Neuron (in vitro differentiated cells): ENCODE measurements at regions not wholly inside any gene's neighbourhood (a gene's known extent, or its start where the extent isn't known, plus 50 kb on each side); places are given as distances from the start of the nearest gene placed in this dataset.

Experiments used
- H2AFZ ChIP-seq: one replicate; pipeline ENCODE4 v1.6.1; 2013; ENCODE audit warnings: low read depth, mild to moderate bottlenecking, inconsistent platforms, low read length, moderate library complexity
- H3K27me3 ChIP-seq: one replicate; pipeline ENCODE4 v1.6.1; 2013; ENCODE audit warnings: low read length; ENCODE audit not compliant: insufficient read depth
- H3K36me3 ChIP-seq: one replicate; pipeline ENCODE4 v1.6.1; 2013; ENCODE audit warnings: low read length; ENCODE audit not compliant: insufficient read depth
- H3K4me1 ChIP-seq: one replicate; pipeline ENCODE4 v1.6.1; 2013; ENCODE audit warnings: low read length; ENCODE audit not compliant: insufficient read depth
- H3K4me3 ChIP-seq: 2 replicates; pipeline ENCODE4 v1.5.1; 2013; ENCODE audit warnings: mild to moderate bottlenecking, low read length, moderate library complexity
- H3K9me3 ChIP-seq: one replicate; pipeline ENCODE4 v1.6.1; 2013; ENCODE audit warnings: low read length

DNA sequence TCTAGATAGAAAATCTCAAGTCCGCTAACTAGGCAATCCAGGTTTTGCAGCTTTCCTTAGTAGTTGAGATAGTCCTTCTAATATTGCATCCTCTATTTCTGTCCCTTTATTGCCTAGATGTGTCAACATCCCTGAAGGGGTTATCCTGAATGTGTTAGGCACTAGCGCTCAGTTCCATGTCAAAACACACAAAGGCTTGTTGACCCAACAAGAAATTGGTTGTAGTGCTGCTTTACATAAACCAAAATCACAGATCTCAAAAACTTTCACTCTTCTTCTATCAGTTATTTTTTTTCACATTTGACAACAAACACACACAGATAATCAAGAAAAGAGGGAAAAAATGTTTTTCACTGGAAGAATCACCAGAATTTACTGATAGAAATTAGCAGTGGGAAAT is 51.4 kb upstream of the SOX2 start:
- H3K9me3 ChIP-seq: no peaks in the 10 kb centered on the region
- H3K36me3 ChIP-seq: peaks cover 19% of the 10 kb centered on the region
- no peaks in the 10 kb centered on the region for H3K27me3 ChIP-seq
- no peak overlapping the region for H3K4me3 ChIP-seq
- H2AFZ ChIP-seq: no peak overlapping the region
- no peaks in the 10 kb centered on the region for H3K4me1 ChIP-seq

DNA sequence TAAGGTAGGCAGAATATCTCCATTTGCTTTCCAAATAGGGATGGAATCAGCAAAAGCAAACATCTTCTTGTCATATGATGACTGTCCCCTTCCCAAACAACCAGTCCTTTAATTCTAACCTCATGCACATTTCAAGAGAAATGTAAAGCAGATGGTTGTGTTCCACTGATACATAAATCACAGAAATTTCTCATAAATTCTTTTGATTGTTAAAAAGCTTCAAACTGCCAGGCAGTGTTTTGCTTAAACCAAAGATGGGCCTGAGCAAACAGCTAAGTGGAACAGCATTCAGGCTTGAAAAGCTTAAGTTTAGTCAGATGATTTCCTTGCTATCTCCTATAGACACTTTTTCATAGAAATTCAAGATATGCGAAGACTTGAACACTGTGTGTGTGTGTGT is 74.3 kb upstream of the SOX2 start:
- no peak overlapping the region for H2AFZ ChIP-seq
- H3K4me1 ChIP-seq: no peaks in the 10 kb centered on the region
- peaks cover 42% of the 10 kb centered on the region for H3K36me3 ChIP-seq
- no peak overlapping the region for H3K4me3 ChIP-seq
- no peaks in the 10 kb centered on the region for H3K9me3 ChIP-seq
- no peaks in the 10 kb centered on the region for H3K27me3 ChIP-seq

DNA sequence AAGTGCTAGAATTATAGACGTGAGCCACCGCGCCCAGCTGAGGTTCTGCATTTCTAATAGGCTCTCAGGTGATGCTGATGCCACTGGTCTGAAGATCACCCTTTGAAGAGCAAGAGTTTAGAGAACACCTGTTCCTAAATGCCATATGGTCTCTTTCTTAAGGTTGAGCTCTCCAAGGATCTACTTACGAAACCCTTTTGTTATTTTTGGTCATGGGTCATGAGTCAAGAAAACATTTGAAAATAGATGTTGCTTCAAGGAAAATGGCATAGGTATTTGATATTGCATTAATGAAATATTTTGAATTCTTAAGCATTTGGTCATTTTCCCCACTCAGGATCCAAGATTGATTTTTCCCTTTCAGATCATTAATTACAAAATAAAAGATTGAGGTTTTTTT is 74.7 kb upstream of the SOX2 start:
- H3K4me3 ChIP-seq: no peak overlapping the region
- H3K27me3 ChIP-seq: no peaks in the 10 kb centered on the region
- H2AFZ ChIP-seq: no peak overlapping the region
- H3K9me3 ChIP-seq: no peaks in the 10 kb centered on the region
- no peaks in the 10 kb centered on the region for H3K4me1 ChIP-seq
- peaks cover 46% of the 10 kb centered on the region for H3K36me3 ChIP-seq

DNA sequence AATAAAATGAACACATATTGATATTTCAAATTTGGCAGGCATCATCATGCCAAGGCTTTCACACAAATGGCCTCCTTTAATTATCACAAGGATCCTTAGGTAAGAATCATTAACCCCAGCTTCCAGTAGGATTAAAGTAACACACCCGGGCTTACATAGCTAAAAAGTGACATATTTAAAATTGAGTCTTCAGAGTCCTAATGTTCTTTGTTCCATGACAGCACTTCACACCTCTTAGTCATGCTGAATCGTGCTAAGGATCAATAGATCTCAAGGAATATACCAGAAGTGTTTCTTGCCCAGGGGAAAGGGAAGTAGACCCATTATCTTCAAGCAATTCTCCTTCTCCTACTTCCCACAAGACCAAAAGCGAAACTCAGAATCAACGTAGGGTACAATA is 76.6 kb upstream of the SOX2 start:
- Histone ChIP-seq H3K4me1 (peaks cover 6% of the 10 kb centered on the region), H3K27me3 (no peaks in the 10 kb centered on the region), H3K9me3 (no peaks in the 10 kb centered on the region), H3K4me3 (no peak overlapping the region), H2AFZ (no peak overlapping the region), H3K36me3 (peaks cover 48% of the 10 kb centered on the region)

DNA sequence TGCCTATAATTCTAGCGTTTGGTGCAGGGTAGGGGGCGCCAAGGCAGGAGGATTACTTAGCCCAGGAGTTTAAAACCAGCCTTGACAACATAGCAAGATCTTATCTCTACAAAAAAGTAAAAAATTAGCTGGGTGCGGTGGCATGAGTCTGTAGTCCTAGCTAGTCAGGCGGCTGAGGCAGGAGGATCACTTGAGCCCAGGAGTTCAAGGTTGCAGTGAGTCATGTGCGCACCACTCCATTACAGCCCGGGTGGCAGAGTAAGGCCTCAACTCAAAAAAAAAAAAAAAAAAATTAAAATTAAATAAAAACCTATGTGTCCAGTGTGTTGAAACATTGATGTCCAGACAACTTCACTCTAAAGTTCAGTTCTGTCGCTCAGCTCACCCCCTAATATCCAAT is 78.2 kb upstream of the SOX2 start:
- no peak overlapping the region for H3K4me3 ChIP-seq
- H2AFZ ChIP-seq: no peak overlapping the region
- no peaks in the 10 kb centered on the region for H3K27me3 ChIP-seq
- peaks cover 12% of the 10 kb centered on the region for H3K4me1 ChIP-seq
- H3K9me3 ChIP-seq: no peaks in the 10 kb centered on the region
- peaks cover 54% of the 10 kb centered on the region for H3K36me3 ChIP-seq

DNA sequence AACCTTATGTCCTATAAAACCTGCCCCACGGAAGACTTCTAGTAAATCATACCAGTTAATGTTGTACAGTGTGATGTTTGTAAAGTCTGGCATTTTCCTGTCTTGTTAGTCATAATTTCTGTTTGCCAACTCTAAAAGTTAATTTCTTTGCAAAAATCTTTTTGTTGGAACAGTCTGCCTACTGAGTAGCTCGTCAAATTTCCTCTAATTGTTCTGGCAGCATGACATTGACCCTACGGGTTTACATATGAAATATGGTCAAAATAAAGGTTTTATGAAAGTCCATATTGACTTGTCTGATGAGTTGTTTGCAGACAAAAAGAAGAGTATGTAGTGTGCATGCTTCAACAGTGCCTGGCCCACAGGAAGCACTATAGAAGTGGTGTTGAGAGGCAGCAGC is 79.8 kb upstream of the SOX2 start:
- H3K36me3 ChIP-seq: peaks cover 54% of the 10 kb centered on the region
- H3K4me3 ChIP-seq: no peak overlapping the region
- H2AFZ ChIP-seq: no peak overlapping the region
- H3K9me3 ChIP-seq: no peaks in the 10 kb centered on the region
- H3K27me3 ChIP-seq: no peaks in the 10 kb centered on the region
- H3K4me1 ChIP-seq: peaks cover 21% of the 10 kb centered on the region

DNA sequence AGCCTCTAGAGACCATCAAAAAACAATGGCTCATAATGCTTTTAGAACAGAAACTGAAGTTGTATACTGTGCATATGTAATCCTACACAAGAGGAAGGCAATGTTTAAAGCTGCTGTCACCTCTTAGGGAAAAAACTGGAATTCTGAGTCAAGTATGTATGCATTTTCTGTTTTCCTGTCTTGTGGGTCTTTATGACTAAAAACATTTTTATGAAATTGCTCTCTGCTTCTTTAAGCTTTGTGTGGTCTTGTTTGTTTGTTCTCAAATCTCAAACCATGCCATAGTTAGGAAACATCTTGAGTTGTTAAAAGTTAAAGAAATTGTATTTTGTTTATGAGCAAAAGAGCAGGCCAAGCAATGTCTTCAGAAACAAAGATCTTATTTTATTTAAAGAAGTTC is 80.9 kb upstream of the SOX2 start:
- Histone ChIP-seq H3K4me3 (no peak overlapping the region), H3K27me3 (no peaks in the 10 kb centered on the region), H3K4me1 (peaks cover 28% of the 10 kb centered on the region), H2AFZ (no peak overlapping the region), H3K9me3 (no peaks in the 10 kb centered on the region), H3K36me3 (peaks cover 48% of the 10 kb centered on the region)

DNA sequence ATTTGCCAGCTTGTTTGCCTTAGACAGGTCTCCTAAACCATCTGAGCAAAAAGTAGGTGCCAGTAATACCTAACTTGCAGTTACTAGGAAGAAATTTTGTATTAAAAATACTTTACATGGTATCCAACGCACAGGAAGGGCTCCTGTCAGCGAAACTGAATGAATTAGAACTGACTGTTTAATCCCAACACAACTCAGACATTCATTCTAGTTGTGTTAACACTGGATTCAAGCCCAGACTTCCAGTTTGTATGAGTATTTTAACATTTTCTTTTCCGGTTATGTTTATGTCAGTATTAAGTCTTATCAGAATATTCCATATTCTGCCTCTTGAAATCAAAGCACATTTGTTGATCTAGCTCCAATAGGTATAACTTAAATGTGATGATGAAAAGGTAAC is 82.0 kb upstream of the SOX2 start:
- H3K9me3 ChIP-seq: no peaks in the 10 kb centered on the region
- peaks cover 37% of the 10 kb centered on the region for H3K36me3 ChIP-seq
- H3K27me3 ChIP-seq: no peaks in the 10 kb centered on the region
- H3K4me3 ChIP-seq: no peak overlapping the region
- no peak overlapping the region for H2AFZ ChIP-seq
- H3K4me1 ChIP-seq: peaks cover 31% of the 10 kb centered on the region

DNA sequence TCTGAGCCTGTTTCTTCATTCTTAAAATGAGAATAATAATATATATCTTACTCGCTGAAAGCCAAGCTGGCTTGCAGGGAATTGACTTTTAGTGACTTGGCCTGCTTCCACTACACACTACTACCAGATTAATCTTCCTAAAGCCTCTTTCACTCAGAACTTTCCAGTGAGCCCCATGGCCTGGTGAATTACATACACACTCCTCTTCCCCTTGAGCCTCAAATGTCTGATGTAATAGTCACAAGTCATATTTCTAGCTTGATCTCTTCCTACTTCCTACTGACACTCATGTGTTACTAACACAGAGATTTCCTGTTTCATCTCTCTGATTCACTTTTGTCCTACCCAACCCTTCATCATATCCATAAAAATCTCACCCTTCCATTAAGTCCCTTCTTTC is 82.7 kb upstream of the SOX2 start:
- H3K9me3 ChIP-seq: no peaks in the 10 kb centered on the region
- H3K4me3 ChIP-seq: no peak overlapping the region
- no peaks in the 10 kb centered on the region for H3K27me3 ChIP-seq
- peaks cover 31% of the 10 kb centered on the region for H3K36me3 ChIP-seq
- no peak overlapping the region for H2AFZ ChIP-seq
- peaks cover 37% of the 10 kb centered on the region for H3K4me1 ChIP-seq

DNA sequence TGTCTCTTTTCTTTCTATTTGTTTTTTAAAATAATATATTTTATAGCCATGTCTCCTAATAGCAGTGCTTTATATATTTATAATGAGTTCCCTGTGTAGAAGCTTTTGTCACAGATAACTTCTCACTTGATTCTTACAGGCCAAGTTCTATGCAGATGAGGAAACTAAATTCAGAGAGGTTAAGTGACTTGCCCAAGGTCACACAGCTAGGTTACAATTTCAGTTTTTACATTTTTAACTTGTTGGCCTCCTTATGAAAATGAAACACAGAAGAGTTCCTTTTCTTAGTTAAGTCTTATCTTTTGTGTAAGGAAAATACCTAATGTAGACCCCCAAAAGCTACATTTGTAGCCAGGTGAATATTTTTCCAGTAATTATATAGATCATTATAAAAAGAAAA is 83.3 kb upstream of the SOX2 start:
- no peak overlapping the region for H2AFZ ChIP-seq
- H3K4me1 ChIP-seq: peaks cover 44% of the 10 kb centered on the region
- H3K27me3 ChIP-seq: no peaks in the 10 kb centered on the region
- H3K36me3 ChIP-seq: peaks cover 29% of the 10 kb centered on the region
- H3K9me3 ChIP-seq: no peaks in the 10 kb centered on the region
- H3K4me3 ChIP-seq: no peak overlapping the region

DNA sequence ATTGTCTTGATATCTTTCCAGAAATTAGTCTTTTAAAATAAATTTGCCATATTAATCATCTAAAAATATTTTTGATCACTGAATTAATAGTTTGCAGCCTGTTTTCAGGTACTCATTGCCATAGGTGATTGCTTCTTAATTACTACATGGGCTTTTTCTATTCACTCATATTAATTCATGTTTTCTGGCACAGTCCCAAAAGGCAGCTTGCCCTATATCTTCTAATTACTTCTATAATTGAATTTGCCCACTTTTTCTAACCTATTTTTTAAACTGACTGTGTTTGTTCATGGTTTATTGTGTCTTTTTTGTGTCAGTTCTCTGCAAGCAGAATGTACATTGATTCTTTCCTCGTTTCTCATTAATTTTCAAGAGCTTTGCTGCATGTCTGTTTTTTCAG is 85.7 kb upstream of the SOX2 start:
- H3K4me3 ChIP-seq: no peak overlapping the region
- no peaks in the 10 kb centered on the region for H3K27me3 ChIP-seq
- peaks cover 28% of the 10 kb centered on the region for H3K36me3 ChIP-seq
- peaks cover 50% of the 10 kb centered on the region for H3K4me1 ChIP-seq
- no peaks in the 10 kb centered on the region for H3K9me3 ChIP-seq
- H2AFZ ChIP-seq: no peak overlapping the region

DNA sequence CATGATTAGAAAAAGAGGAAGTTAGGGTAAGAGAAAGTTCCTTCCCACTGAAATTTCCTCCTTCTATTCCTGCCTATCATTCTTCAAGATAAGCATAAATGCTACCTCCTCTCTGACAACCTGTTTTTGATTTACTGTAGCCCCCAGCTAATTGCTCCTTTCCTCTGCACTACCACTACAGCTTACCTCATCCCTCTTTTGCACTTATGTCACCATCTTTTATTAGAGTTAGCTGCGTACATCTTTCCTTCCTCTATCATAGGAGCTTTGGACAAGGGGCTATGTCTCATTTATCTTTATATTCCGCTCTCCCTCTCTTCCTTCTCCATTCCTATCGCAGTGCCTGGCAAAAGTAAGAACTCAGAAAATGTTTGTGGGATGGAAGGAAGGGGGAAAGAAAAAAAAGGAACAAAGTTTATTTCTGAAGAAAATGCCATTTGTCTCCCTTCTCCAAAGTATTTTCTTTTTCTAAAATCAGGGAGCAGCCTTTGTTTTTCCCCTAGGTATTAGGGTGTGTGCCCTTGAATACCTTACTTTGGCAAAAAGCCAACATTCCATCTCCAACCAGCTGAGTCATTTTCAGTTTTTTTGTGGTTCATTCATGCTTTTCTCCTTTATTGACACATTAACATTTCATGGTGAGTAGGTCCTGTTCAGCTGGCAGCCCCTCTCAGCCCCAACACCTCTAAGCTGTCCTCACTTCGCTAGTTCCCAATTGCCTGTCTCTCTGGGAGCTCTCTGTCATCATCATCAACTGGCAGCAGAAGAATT is 87.6 kb upstream of the SOX2 start:
- Histone ChIP-seq H3K36me3 (peaks cover 24% of the 10 kb centered on the region), H3K27me3 (no peaks in the 10 kb centered on the region), H3K4me3 (no peak overlapping the region), H2AFZ (no peak overlapping the region), H3K4me1 (peaks cover 56% of the 10 kb centered on the region), H3K9me3 (no peaks in the 10 kb centered on the region)

DNA sequence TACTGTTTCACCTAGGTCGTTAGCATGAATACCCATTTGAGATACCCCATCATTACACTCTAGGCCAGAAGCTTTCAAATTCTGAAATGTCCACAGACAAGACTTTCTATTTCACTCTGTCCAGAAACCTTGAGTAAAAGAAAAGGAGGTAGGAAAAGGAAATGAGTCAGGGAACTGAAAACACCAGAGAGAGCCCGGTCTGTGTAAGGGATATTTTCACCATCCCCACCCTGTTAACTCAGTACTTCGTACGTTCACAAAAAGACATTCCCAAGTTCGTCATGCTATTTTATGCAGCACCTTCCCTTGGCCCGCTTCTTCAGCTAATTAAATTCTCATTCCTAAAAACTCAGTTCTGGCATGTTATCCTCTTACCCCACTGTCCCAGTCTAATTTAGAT is 89.4 kb upstream of the SOX2 start:
- Histone ChIP-seq H3K9me3 (no peaks in the 10 kb centered on the region), H2AFZ (no peak overlapping the region), H3K36me3 (peaks cover 32% of the 10 kb centered on the region), H3K4me3 (no peak overlapping the region), H3K27me3 (no peaks in the 10 kb centered on the region), H3K4me1 (peaks cover 64% of the 10 kb centered on the region)

DNA sequence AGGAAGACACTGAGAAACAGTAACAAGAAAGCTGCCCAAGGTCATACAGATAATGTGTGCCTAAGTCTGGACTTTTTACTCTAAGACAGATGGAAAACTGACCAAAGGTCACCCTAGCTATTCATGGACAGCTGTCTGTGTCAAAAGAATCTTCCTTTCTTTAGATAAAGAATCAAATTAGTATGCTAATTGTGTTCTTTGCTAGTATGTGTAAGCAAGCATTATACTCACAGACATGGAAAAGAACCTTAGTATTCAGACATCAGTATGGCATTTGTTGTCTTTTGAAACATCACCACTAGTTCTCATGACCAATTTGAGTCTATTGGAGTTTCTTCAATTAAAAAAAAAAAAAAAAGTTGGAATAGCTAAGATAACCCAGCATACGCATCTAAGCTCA is 91.8 kb upstream of the SOX2 start:
- Histone ChIP-seq H3K27me3 (no peaks in the 10 kb centered on the region), H2AFZ (no peak overlapping the region), H3K4me3 (no peak overlapping the region), H3K36me3 (peaks cover 45% of the 10 kb centered on the region), H3K9me3 (no peaks in the 10 kb centered on the region), H3K4me1 (peaks cover 74% of the 10 kb centered on the region)
